Muscle of leg (tissue), 3 donors: ENCODE measurements at regions not wholly inside any gene's neighbourhood (a gene's known extent, or its start where the extent isn't known, plus 50 kb on each side); places are given as distances from the start of the nearest gene placed in this dataset.
"Not testable (repeated sequence)": the region's sequence is repeated elsewhere in the genome, so short reads cannot be mapped to it uniquely, and the experiment has no call there.

ENCODE experiments used
- DNase-seq: peaks from one replicate; pipeline ENCODE4 v3.0.0; 2013
- H3K27ac ChIP-seq: one replicate; pipeline ENCODE4 v1.5.1; 2013; ENCODE audit warnings: mild to moderate bottlenecking, low read length, control low read depth
- H3K27me3 ChIP-seq: one replicate; pipeline ENCODE4 v1.6.1; 2013; ENCODE audit warnings: low read length; ENCODE audit not compliant: control insufficient read depth, insufficient read depth
- H3K36me3 ChIP-seq: one replicate; pipeline ENCODE4 v1.6.1; 2013; ENCODE audit warnings: low read length; ENCODE audit not compliant: control insufficient read depth, insufficient read depth
- H3K4me1 ChIP-seq: one replicate; pipeline ENCODE4 v1.6.1; 2013; ENCODE audit warnings: low read length; ENCODE audit not compliant: control insufficient read depth, insufficient read depth
- H3K4me3 ChIP-seq: one replicate; pipeline ENCODE4 v1.5.1; 2013; ENCODE audit warnings: low read length, control low read depth
- H3K9me3 ChIP-seq: replicated peaks from 2 replicates; pipeline ENCODE4 v1.6.1; 2013; ENCODE audit warnings: low read depth, low read length; ENCODE audit not compliant: control insufficient read depth
- WGBS: methylation state at CpG from one replicate; pipeline ENCODE4 v1.1.5; 2013; ENCODE audit warnings: missing lambda C conversion rate; ENCODE audit not compliant: insufficient coverage; 5-methylcytosine and 5-hydroxymethylcytosine counted together

DNA sequence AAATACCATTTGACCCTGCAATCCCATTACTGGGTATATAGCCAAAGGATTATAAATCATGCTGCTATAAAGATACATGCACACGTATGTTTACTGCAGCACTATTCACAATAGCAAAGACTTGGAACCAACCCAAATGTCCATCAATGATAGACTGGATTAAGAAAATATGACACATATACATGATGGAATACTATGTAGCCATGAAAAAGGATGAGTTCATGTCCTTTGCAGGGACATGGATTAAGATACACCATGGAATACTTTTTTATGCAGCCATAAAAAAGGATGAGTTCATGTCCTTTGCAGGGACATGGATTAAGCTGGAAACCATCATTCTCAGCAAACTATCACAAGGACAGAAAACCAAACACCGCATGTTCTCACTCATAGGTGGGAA, 226.8 kb upstream of the CTNND2 start:
- H3K36me3 ChIP-seq, DNase-seq, H3K27ac ChIP-seq, H3K27me3 ChIP-seq, H3K4me3 ChIP-seq, H3K4me1 ChIP-seq: not testable (repeated sequence)
- no CpG with 5 or more reads among the region's 2 CpGs for WGBS
- peaks cover 21% of the 10 kb centered on the region for H3K9me3 ChIP-seq

DNA sequence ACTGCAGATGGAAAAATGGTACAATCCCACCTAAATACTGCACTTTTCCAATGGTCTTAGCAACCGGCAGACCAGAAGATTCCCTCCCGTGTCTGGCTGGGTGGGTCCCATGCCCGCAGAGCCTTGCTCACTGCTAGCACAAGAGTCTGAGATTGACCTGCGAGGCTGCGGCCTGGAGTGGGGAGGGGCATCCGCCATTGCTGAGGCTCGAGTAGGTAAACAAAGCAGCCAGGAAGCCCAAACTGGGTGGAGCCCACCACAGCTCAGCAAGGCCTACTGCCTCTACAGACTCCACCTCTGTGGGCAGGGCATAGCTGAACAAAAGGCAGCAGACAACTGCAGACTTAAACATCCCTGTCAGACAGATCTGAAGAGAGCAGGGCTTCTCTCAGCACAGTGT, 221.6 kb upstream of the CTNND2 start:
- WGBS = 85% methylated on average over 5 of the region's 7 CpGs
- H3K4me3 ChIP-seq = no peak overlapping the region
- no peaks in the 10 kb centered on the region for H3K4me1 ChIP-seq
- H3K9me3 ChIP-seq = peaks cover 8% of the 10 kb centered on the region
- H3K27me3 ChIP-seq = no peaks in the 10 kb centered on the region
- no peak for DNase-seq
- H3K27ac ChIP-seq = no peak overlapping the region
- no peaks in the 10 kb centered on the region for H3K36me3 ChIP-seq

DNA sequence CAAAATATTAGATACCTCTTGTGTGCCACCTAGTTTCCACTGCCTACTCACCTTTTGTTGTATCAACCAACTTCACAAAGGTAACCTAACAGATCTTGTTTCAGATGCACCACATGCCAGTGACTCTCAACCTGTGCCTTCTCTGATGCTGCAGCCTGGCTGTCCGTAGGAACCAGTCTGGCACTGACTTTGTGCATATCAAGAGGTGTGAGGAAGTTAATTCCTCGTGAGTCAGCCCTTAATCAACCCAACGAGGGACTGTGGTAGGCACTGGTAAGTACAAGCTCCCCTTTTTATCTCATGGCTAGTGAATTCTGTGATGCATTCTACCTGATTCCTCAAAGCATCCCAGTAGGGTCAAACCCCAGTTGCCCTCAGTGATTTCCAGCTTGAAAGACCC, 215.4 kb upstream of the CTNND2 start:
- no peaks in the 10 kb centered on the region for H3K9me3 ChIP-seq
- WGBS = no CpG with 5 or more reads among the region's 3 CpGs
- H3K4me3 ChIP-seq = no peak overlapping the region
- DNase-seq = no peak
- no peaks in the 10 kb centered on the region for H3K36me3 ChIP-seq
- no peaks in the 10 kb centered on the region for H3K4me1 ChIP-seq
- H3K27me3 ChIP-seq = no peaks in the 10 kb centered on the region
- H3K27ac ChIP-seq = no peak overlapping the region

DNA sequence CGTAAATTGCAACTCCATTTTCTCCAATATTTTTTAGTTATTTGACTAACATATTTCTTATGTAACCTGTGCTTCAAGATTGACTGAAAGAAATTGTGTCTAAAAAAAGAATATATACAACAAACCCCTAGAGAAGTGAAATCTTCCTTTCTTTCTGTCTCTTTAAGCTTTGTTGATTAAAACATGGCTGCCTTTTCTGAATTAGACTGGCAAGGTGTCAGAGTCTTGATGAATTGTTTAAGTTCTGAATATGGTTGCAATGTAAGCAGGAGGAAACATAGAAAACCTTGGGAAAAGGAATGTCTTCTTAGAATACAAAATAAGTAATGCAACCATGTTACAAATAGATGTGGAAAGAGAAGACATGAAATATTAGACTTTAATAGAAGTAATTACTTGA, 209.8 kb upstream of the CTNND2 start:
- no peaks in the 10 kb centered on the region for H3K9me3 ChIP-seq
- no peak overlapping the region for H3K4me3 ChIP-seq
- H3K27ac ChIP-seq = no peak overlapping the region
- H3K4me1 ChIP-seq = no peaks in the 10 kb centered on the region
- no peaks in the 10 kb centered on the region for H3K36me3 ChIP-seq
- DNase-seq = no peak
- no CpG with 5 or more reads among the region's 1 CpG for WGBS
- H3K27me3 ChIP-seq = no peaks in the 10 kb centered on the region

DNA sequence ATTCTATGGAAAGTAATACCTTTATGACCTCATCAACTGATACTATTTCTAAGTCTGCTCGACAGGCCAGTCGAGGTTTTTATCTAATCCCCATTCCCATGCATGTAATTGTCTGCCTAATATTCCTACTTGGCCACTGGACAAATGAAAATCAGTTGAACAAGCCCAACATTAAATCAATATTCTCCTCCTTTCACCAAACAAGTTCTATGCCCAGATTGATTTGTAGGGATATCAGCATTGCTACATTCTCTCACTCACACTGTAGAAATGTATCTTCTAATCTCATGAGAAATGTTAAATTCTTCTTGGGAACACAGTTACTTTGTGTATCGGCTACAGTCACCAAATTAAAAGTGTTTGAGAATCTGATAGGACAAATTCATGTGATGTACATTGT, 208.8 kb upstream of the CTNND2 start:
- DNase-seq = no peak
- WGBS = 83% methylated on average over 2 of the region's 3 CpGs
- Histone ChIP-seq H3K36me3 (no peaks in the 10 kb centered on the region), H3K27ac (no peak overlapping the region), H3K4me3 (no peak overlapping the region), H3K9me3 (no peaks in the 10 kb centered on the region), H3K4me1 (no peaks in the 10 kb centered on the region), H3K27me3 (no peaks in the 10 kb centered on the region)

DNA sequence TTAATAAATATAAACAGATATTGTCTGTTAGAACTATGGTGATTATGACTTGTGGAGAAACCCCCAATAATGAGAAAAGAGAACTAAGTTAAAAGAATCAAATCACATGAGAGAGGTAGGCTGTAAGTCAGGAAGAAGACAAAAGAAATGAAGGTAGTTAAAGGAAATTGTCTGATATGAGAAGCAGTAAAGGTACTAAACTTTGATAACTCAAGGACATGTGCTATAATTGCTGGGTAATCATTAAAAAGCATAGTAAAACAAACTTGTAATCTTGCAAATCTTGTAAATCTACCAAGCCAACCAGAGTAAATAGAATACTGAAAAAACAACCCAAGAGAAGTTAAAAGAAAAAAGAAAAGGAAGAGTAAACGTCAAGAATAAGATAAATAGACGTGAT, 207.0 kb upstream of the CTNND2 start:
- no CpG with 5 or more reads among the region's 2 CpGs for WGBS
- DNase-seq = no peak
- no peak overlapping the region for H3K27ac ChIP-seq
- H3K4me1 ChIP-seq = no peaks in the 10 kb centered on the region
- H3K36me3 ChIP-seq = no peaks in the 10 kb centered on the region
- no peaks in the 10 kb centered on the region for H3K9me3 ChIP-seq
- H3K27me3 ChIP-seq = no peaks in the 10 kb centered on the region
- no peak overlapping the region for H3K4me3 ChIP-seq

DNA sequence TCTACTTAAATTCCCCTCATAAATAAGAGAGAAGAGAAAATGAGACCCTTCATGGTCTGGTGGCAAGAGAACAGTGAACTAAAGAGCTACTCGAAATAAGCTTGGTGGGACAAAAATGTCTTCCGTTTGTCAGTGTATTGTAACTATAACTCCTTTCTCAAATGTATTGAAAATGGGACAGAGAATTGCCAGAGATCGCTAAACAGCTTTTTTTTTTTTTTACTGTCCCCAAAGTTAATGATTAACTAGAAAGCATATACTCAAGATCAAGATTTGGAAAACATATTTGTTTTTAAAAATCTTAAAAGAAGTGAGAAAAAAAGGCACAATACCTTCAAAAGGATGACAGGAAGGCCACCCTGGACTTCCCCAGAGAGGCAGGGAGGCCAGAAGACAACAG, 206.4 kb upstream of the CTNND2 start:
- no peaks in the 10 kb centered on the region for H3K4me1 ChIP-seq
- no peak overlapping the region for H3K27ac ChIP-seq
- H3K27me3 ChIP-seq = no peaks in the 10 kb centered on the region
- WGBS = no CpG with 5 or more reads among the region's 3 CpGs
- DNase-seq = no peak
- H3K4me3 ChIP-seq = no peak overlapping the region
- H3K9me3 ChIP-seq = no peaks in the 10 kb centered on the region
- H3K36me3 ChIP-seq = no peaks in the 10 kb centered on the region

DNA sequence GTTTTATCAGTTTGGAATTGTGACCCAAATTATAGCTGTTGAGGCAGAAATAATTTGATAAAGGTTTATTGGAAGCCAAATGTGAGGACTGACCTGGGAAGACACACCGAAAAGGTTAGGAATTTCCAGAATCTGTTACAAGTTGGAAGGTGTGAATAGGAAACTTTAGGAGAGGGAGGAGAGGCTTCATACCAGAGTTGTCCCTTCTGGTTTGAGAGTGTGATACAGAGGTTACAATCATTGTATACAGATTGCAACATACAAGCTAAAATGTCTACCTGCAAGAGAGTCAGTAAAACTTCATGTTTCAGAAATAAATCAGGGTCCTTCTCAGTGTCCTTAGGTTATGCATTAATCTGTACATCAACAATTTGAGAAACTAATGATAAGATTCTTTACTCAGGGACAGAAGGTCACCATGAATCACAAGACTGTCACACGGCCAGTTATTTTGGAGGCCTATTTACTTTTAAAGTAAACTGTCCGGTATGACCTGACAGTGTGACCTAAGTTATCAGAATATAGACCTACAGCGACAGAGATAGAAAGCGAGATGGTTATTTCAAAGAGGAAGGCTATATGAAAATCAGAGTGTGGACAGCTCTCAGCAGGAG, 204.9 kb upstream of the CTNND2 start:
- H3K9me3 ChIP-seq = no peaks in the 10 kb centered on the region
- H3K36me3 ChIP-seq = no peaks in the 10 kb centered on the region
- DNase-seq = no peak
- no peak overlapping the region for H3K4me3 ChIP-seq
- no peaks in the 10 kb centered on the region for H3K4me1 ChIP-seq
- H3K27me3 ChIP-seq = no peaks in the 10 kb centered on the region
- H3K27ac ChIP-seq = no peak overlapping the region
- 88% methylated on average over 5 of the region's 5 CpGs for whole genome bisulfite sequencing

DNA sequence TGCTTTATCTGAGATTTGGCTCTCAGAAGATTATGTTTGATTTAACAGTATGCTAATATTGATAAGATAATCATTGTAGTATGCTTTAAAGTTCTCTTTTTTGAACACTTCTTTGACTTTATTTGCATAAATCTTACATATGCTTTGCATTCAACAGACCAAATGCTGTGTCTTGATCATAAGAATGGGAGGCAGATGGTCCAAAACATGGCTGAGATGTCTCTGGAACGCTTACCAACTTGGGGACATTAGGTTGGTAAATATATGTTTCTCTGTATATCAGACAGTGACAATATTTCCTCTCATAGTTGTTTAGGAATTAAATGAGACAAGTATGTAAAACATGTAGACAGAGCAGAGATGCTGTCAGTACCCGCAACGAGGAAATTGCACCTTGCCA, 197.9 kb upstream of the CTNND2 start:
- H3K27me3 ChIP-seq = no peaks in the 10 kb centered on the region
- H3K4me1 ChIP-seq = no peaks in the 10 kb centered on the region
- H3K9me3 ChIP-seq = no peaks in the 10 kb centered on the region
- DNase-seq = no peak
- H3K4me3 ChIP-seq = no peak overlapping the region
- no peaks in the 10 kb centered on the region for H3K36me3 ChIP-seq
- no peak overlapping the region for H3K27ac ChIP-seq
- 92% methylated on average over 2 of the region's 3 CpGs for WGBS

DNA sequence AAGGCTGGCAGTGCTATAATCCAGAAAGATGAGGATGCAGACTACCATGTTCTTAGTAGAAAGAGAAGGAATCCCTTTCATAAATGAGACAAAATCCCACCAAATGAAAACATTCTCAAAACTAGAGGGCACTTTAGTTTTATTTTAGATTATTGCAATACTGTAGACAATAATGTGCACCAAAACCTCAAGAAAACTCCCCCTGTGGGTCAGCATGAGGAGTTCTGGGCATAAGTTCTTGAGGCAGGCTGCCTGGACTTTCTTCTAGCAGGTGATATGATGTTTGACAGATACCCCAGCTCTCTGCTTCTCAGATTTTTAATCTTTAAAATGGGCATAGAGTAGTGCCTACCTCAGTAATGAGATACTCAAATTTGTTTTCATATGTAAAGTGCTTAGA, 196.3 kb upstream of the CTNND2 start:
- H3K36me3 ChIP-seq = no peaks in the 10 kb centered on the region
- DNase-seq = no peak

DNA sequence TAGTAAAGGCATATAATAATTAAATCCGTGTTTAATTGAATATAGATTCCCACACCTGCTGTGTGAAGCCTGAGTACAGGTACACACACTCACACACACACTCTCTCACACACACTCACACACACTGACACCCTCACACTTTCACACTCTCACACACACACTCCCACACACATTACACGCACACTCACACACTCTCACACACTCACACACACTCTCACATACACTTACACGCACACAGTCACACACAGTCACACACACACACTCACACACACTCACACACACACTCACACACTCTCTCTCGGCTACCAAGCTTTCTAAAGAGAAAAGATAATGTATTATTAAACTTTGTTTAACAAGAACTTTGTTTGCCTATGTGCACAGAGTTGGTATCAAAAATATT, 195.1 kb upstream of the CTNND2 start:
- Histone ChIP-seq H3K27ac (no peak overlapping the region), H3K9me3 (no peaks in the 10 kb centered on the region), H3K36me3 (no peaks in the 10 kb centered on the region), H3K27me3 (no peaks in the 10 kb centered on the region), H3K4me1 (no peaks in the 10 kb centered on the region), H3K4me3 (no peak overlapping the region)
- WGBS = 83% methylated on average over 2 of the region's 4 CpGs
- DNase-seq = no peak

More for the DNA sequence above, 196.3 kb upstream of the CTNND2 start:
- no peaks in the 10 kb centered on the region for H3K27me3 ChIP-seq
- no peaks in the 10 kb centered on the region for H3K4me1 ChIP-seq
- no peaks in the 10 kb centered on the region for H3K9me3 ChIP-seq
- no peak overlapping the region for H3K27ac ChIP-seq
- H3K4me3 ChIP-seq = no peak overlapping the region
